Urinary bladder (tissue), 3 donors: ENCODE measurements at regions not wholly inside any gene's neighbourhood (a gene's known extent, or its start where the extent isn't known, plus 50 kb on each side); places are given as distances from the start of the nearest gene placed in this dataset.

Source experiments
- DNase-seq: peaks from one replicate; pipeline ENCODE4 v3.0.0-alpha.2; 2015; ENCODE audit errors: extremely low spot score
- H3K27ac ChIP-seq: one replicate; pipeline ENCODE4 v1.5.1; 2013; ENCODE audit warnings: low read depth, mild to moderate bottlenecking, moderate library complexity
- H3K36me3 ChIP-seq: one replicate; pipeline ENCODE4 v1.6.1; 2013; ENCODE audit warnings: mild to moderate bottlenecking, moderate library complexity; ENCODE audit not compliant: insufficient read depth
- H3K4me1 ChIP-seq: one replicate; pipeline ENCODE4 v1.6.1; 2013; ENCODE audit warnings: mild to moderate bottlenecking, moderate library complexity; ENCODE audit not compliant: insufficient read depth
- H3K4me3 ChIP-seq: one replicate; pipeline ENCODE4 v1.5.1; 2013; ENCODE audit warnings: low read depth, low read length
- WGBS: extraction: QIAGEN DNeasy Blood & Tissue Kit; methylation state at CpG from one replicate; pipeline ENCODE4 v1.1.7; 2013; 5-methylcytosine and 5-hydroxymethylcytosine counted together
- donor health status: healthy with polysubstance abuse.
- donor health status: healthy.

- Histone ChIP-seq H3K4me3 (no peak overlapping the region), H3K36me3 (no peaks in the 10 kb centered on the region), H3K4me1 (no peaks in the 10 kb centered on the region), H3K27ac (no peak overlapping the region)
- DNase-seq, result no peak
- 22% methylated on average over 4 of the region's 4 CpGs for WGBS
Measured at GRCh38 chr16:6993544-6993943, 339.1 kb upstream of the RBFOX1 start.

- WGBS, result 85% methylated on average over 10 of the region's 10 CpGs
- Histone ChIP-seq H3K27ac (no peak overlapping the region), H3K4me1 (no peaks in the 10 kb centered on the region), H3K4me3 (no peak overlapping the region), H3K36me3 (no peaks in the 10 kb centered on the region)
- DNase-seq, result no peak
Measured at GRCh38 chr16:6988846-6989245, 343.8 kb upstream of the RBFOX1 start.

- no peak overlapping the region for H3K4me3 ChIP-seq
- H3K4me1 ChIP-seq, result no peaks in the 10 kb centered on the region
- H3K36me3 ChIP-seq, result no peaks in the 10 kb centered on the region
- H3K27ac ChIP-seq, result no peak overlapping the region
- DNase-seq, result no peak
- WGBS, result 59% methylated on average over 8 of the region's 8 CpGs
Measured at GRCh38 chr16:6977916-6978315, 354.7 kb upstream of the RBFOX1 start.

GRCh38 chr16:6977291-6977690 lies 355.4 kb upstream of the RBFOX1 start:
- no peak overlapping the region for H3K27ac ChIP-seq
- no peaks in the 10 kb centered on the region for H3K36me3 ChIP-seq
- WGBS, result 68% methylated on average over 7 of the region's 7 CpGs
- H3K4me3 ChIP-seq, result no peak overlapping the region
- no peaks in the 10 kb centered on the region for H3K4me1 ChIP-seq
- DNase-seq, result no peak

GRCh38 chr16:6976716-6977115 lies 355.9 kb upstream of the RBFOX1 start:
- no peak overlapping the region for H3K4me3 ChIP-seq
- WGBS, result 99% methylated on average over 1 of the region's 1 CpG
- H3K4me1 ChIP-seq, result no peaks in the 10 kb centered on the region
- no peak for DNase-seq
- no peak overlapping the region for H3K27ac ChIP-seq
- no peaks in the 10 kb centered on the region for H3K36me3 ChIP-seq

GRCh38 chr16:6970171-6970857 lies 362.3 kb upstream of the RBFOX1 start:
- 82% methylated on average over 3 of the region's 3 CpGs for WGBS
- Histone ChIP-seq H3K36me3 (no peaks in the 10 kb centered on the region), H3K4me1 (no peaks in the 10 kb centered on the region), H3K4me3 (no peak overlapping the region), H3K27ac (no peak overlapping the region)
- DNase-seq, result no peak

DNA sequence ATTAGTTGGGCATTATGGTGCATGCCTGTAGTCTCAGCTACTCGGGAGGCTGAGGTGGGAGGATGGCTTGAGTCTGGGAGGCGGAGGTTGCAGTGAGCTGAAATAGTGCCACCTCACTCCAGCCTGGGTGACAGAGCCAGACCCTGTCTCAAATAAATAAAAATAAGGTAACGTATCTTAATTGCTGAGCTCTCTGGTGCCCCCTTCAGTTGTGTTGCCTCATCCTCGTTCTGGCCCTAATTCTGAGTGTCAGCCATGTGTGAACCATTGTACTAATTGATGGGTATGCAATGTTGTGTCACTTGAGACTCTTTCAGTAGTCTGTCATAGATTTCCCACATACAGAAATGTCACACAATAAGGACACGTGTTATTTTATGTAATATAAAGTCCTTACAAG lies 363.1 kb upstream of the RBFOX1 start:
- Histone ChIP-seq H3K4me3 (no peak overlapping the region), H3K27ac (no peak overlapping the region), H3K4me1 (no peaks in the 10 kb centered on the region), H3K36me3 (no peaks in the 10 kb centered on the region)
- no peak for DNase-seq
- 68% methylated on average over 5 of the region's 5 CpGs for WGBS

DNA sequence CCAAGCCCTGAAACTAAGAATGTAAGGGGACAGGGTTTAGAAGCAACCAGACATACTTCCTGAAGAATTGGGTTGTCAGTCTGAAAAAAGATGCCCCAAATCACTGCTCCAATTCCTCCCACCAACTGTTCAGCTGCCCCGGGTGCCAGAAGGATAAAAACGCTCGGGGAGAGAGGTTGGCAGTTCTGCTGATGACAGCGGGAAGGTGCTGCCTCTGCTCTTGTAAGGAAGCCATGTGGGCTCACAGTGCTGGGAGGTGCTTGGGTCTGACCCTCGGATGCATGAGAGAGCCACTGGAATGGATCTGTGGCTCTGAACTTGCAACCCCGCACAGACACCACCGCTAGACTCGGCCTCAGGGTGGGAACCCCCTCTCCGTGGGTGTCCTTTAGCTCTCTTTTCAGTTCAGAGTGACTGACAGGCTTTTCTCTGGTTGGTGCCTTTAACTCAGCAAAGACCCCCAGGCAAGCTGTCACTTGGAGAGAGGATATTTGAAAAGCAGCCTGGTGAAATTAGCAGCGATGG lies 364.8 kb upstream of the RBFOX1 start:
- DNase-seq, result no peak
- H3K27ac ChIP-seq, result no peak overlapping the region
- no peaks in the 10 kb centered on the region for H3K36me3 ChIP-seq
- WGBS, result 40% methylated on average over 10 of the region's 10 CpGs
- no peak overlapping the region for H3K4me3 ChIP-seq
- H3K4me1 ChIP-seq, result no peaks in the 10 kb centered on the region

DNA sequence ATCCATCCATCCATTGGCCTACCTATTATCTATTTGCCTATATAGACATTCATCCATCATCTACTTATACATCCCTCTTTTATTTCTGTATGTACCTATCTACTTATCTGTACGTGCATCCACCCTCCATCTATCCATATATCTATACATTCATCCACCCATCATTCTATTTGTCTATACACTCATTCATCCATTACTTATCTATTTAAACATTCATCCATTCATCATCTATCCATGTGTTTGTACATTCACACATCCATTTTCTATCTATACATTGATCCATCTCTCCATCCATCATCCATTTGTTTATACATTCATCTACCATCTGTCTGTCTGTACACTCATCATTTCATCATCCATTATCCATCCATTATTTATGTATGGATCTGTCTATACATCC lies 365.7 kb upstream of the RBFOX1 start:
- DNase-seq, result no peak
- WGBS, result 75% methylated on average over 1 of the region's 1 CpG
- H3K27ac ChIP-seq, result no peak overlapping the region
- no peak overlapping the region for H3K4me3 ChIP-seq
- H3K4me1 ChIP-seq, result no peaks in the 10 kb centered on the region
- no peaks in the 10 kb centered on the region for H3K36me3 ChIP-seq

GRCh38 chr16:6964679-6965078 lies 368.0 kb upstream of the RBFOX1 start:
- 54% methylated on average over 5 of the region's 5 CpGs for WGBS
- no peak for DNase-seq
- Histone ChIP-seq H3K4me3 (no peak overlapping the region), H3K4me1 (no peaks in the 10 kb centered on the region), H3K27ac (no peak overlapping the region), H3K36me3 (no peaks in the 10 kb centered on the region)

DNA sequence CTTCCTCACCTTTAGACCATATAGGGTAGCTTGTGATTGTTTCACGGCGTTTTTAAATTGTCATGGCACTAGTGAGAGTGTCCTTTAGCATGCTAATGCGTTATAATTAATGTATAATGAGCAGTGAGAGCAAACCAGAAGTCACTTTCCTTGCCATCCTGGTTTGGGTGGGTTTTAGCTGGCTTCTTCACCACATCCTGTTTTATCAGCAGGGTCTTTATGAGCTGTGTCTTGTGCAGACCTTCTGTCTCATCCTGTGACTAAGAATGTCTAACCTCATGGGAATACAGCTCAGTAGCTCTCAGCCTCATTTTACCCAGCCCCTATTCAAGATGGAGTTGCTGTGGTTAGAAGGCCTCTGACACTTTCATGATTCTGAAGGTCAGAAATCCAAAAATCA lies 370.9 kb upstream of the RBFOX1 start:
- Histone ChIP-seq H3K4me1 (no peaks in the 10 kb centered on the region), H3K27ac (no peak overlapping the region), H3K36me3 (no peaks in the 10 kb centered on the region), H3K4me3 (no peak overlapping the region)
- WGBS, result 55% methylated on average over 3 of the region's 3 CpGs
- no peak for DNase-seq

DNA sequence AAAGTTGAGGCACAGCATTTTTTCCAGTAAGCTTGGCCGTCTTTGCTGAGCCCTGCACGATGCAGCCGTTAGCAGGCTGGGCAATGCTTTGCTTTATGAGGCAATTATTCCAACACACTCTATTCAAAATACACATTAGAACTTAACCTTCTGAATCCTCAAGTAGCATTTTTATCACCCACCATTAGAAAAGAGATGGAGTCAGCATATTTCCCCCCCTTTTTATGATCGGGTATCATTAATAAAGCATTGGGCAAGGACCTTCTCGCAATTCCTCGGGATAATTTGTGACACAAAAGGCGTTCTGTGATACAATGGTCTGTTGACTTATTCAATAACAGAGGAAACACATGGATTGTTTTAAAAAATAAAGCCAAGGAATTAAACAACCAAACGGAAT lies 374.5 kb upstream of the RBFOX1 start:
- no peak for DNase-seq
- H3K36me3 ChIP-seq, result no peaks in the 10 kb centered on the region
- no peaks in the 10 kb centered on the region for H3K4me1 ChIP-seq
- no peak overlapping the region for H3K4me3 ChIP-seq
- no peak overlapping the region for H3K27ac ChIP-seq
- WGBS, result 78% methylated on average over 8 of the region's 8 CpGs

- H3K36me3 ChIP-seq, result no peaks in the 10 kb centered on the region
Measured at GRCh38 chr16:6957681-6958080, 375.0 kb upstream of the RBFOX1 start.

GRCh38 chr16:6956511-6956910 lies 376.1 kb upstream of the RBFOX1 start:
- no peaks in the 10 kb centered on the region for H3K36me3 ChIP-seq
- 75% methylated on average over 3 of the region's 3 CpGs for WGBS
- no peak for DNase-seq
- no peak overlapping the region for H3K4me3 ChIP-seq
- no peak overlapping the region for H3K27ac ChIP-seq
- H3K4me1 ChIP-seq, result no peaks in the 10 kb centered on the region

More at GRCh38 chr16:6957681-6958080, 375.0 kb upstream of the RBFOX1 start:
- Histone ChIP-seq H3K27ac (no peak overlapping the region), H3K4me1 (no peaks in the 10 kb centered on the region), H3K4me3 (no peak overlapping the region)
- DNase-seq, result no peak
- WGBS, result 44% methylated on average over 4 of the region's 4 CpGs

- WGBS, result 51% methylated on average over 3 of the region's 3 CpGs
- no peak overlapping the region for H3K4me3 ChIP-seq
- no peaks in the 10 kb centered on the region for H3K4me1 ChIP-seq
- no peaks in the 10 kb centered on the region for H3K36me3 ChIP-seq
- DNase-seq, result no peak
- no peak overlapping the region for H3K27ac ChIP-seq
Measured at GRCh38 chr16:6955303-6955702, 377.3 kb upstream of the RBFOX1 start.
